Lung (tissue), 11 donors: ENCODE measurements at regions not wholly inside any gene's neighbourhood (a gene's known extent, or its start where the extent isn't known, plus 50 kb on each side); places are given as distances from the start of the nearest gene placed in this dataset.

Experiments used
- ATAC-seq: fragments of 200-7000 bp; cut with Tn5 transposase; one replicate; pipeline ENCODE4 v1.9.1; 2020; ENCODE audit warnings: moderate number of reproducible peaks; ENCODE audit not compliant: insufficient read depth, low FRiP score
- DNase-seq, 3 donors: peaks; one replicate each; pipeline ENCODE4 v3.0.0-alpha.2; 2013 to 2017
- H3K27ac ChIP-seq, 2 donors: one replicate each; pipeline ENCODE4 v1.5.1; 2013; ENCODE audit warnings: mild to moderate bottlenecking in 2 of 2, moderate library complexity in 2 of 2, control low read depth in 1 of 2, inconsistent platforms in 1 of 2, low read depth in 1 of 2, low read length in 1 of 2
- H3K27me3 ChIP-seq, 3 donors: one replicate each; pipeline ENCODE4 v1.5.1; 2013; ENCODE audit warnings: low read length in 2 of 3; ENCODE audit not compliant: control insufficient read depth in 3 of 3, insufficient read depth in 3 of 3
- H3K36me3 ChIP-seq, 4 donors: one replicate each; pipeline ENCODE4 v1.5.1; 2013; ENCODE audit warnings: low read length in 4 of 4, mild to moderate bottlenecking in 1 of 4, moderate library complexity in 1 of 4; ENCODE audit not compliant: control insufficient read depth in 4 of 4, insufficient read depth in 4 of 4
- H3K4me1 ChIP-seq, 5 donors: one replicate each; pipeline ENCODE4 v1.5.1; 2013; ENCODE audit warnings: low read length in 5 of 5, mild to moderate bottlenecking in 2 of 5, moderate library complexity in 1 of 5; ENCODE audit not compliant: control insufficient read depth in 5 of 5, insufficient read depth in 5 of 5
- H3K4me3 ChIP-seq: one replicate; pipeline ENCODE4 v1.5.1; 2013; ENCODE audit warnings: mild to moderate bottlenecking, control low read depth, moderate library complexity
- H3K9ac ChIP-seq, 2 donors: one replicate each; pipeline ENCODE4 v1.5.1; 2013; ENCODE audit warnings: low read length in 2 of 2, control low read depth in 1 of 2; ENCODE audit not compliant: insufficient read depth in 1 of 2
- H3K9me3 ChIP-seq, 4 donors: one replicate each; pipeline ENCODE4 v1.5.1; 2013; ENCODE audit warnings: low read length in 3 of 4, mild to moderate bottlenecking in 1 of 4, moderate library complexity in 1 of 4; ENCODE audit not compliant: control insufficient read depth in 4 of 4, insufficient read depth in 3 of 4
- WGBS, 2 donors: extraction: QIAGEN DNeasy Blood & Tissue Kit; methylation state at CpG; one replicate each; pipeline ENCODE4 v1.1.7; 2013; 5-methylcytosine and 5-hydroxymethylcytosine counted together
- TF ChIP-seq, protein P1 (sequence below): IDR thresholded peaks from 2 replicates; pipeline ENCODE4 v1.5.1; 2012; ENCODE audit warnings: mild to moderate bottlenecking; ENCODE audit errors: control extremely low read depth, extremely low read depth
- donor health status: control.
- donor health status: control.
- donor health status: Bipolar disorder and iron deficiency.
- donor health status: healthy.
- donor health status: DM: yes; HTN: yes; CAD: no.

DNA sequence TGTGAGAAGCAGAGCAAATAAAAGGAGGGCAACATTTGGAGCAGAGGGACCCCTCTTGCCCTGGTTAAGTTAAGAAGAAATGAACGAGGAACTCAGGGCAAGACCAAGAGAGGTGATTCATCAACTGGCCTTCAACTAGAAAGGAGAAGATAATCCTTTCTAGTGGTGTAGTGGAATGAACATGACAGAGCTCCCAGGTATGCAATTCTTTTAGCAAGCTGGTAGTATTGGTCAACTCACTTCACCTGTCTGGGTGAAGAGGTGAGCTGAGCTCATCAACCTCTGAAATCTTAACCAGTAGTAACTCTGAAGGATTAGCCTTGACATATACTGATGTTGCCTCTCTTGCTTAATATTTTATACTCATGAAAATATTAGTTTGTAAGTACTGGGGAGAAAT lies 1024.7 kb upstream of the GOT2 start:
- ATAC-seq (no peak), DNase-seq (no peak)
- TF ChIP-seq, protein P1, sequence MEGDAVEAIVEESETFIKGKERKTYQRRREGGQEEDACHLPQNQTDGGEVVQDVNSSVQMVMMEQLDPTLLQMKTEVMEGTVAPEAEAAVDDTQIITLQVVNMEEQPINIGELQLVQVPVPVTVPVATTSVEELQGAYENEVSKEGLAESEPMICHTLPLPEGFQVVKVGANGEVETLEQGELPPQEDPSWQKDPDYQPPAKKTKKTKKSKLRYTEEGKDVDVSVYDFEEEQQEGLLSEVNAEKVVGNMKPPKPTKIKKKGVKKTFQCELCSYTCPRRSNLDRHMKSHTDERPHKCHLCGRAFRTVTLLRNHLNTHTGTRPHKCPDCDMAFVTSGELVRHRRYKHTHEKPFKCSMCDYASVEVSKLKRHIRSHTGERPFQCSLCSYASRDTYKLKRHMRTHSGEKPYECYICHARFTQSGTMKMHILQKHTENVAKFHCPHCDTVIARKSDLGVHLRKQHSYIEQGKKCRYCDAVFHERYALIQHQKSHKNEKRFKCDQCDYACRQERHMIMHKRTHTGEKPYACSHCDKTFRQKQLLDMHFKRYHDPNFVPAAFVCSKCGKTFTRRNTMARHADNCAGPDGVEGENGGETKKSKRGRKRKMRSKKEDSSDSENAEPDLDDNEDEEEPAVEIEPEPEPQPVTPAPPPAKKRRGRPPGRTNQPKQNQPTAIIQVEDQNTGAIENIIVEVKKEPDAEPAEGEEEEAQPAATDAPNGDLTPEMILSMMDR, result no peak
- no peaks in the 10 kb centered on the region for H3K4me1 ChIP-seq
- H3K27ac ChIP-seq, result no peak overlapping the region
- no peaks in the 10 kb centered on the region for H3K27me3 ChIP-seq
- H3K36me3 ChIP-seq, result no peaks in the 10 kb centered on the region
- no peaks in the 10 kb centered on the region for H3K9me3 ChIP-seq
- 53 to 60% methylated on average over 1 of the region's 1 CpG for WGBS, 2 donors
- H3K4me3 ChIP-seq, result no peak overlapping the region
- H3K9ac ChIP-seq, result no peak overlapping the region

DNA sequence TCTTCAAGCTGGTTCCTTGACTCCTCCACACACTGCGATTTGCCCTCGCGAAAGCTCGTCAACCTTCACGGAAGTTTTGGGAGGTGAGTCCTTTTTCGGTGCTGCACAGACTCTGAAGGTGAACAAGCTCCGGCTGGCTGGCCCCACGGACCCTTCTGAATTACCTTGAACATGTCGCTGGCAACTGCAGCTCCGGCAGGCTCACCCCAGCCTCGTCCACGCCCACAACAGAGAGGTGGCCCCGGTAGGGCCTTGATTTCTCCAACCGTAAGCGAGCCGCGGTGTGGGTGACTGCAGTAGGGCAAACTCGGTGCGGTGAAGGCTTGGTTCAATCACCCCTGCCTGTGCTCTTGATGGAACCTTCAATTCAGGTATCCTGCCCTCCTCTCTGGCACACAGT lies 1020.7 kb upstream of the GOT2 start:
- H3K9me3 ChIP-seq, result no peaks in the 10 kb centered on the region
- H3K4me3 ChIP-seq, result no peak overlapping the region
- DNase-seq (no peak), ATAC-seq (no peak)
- H3K9ac ChIP-seq, result no peak overlapping the region
- H3K4me1 ChIP-seq, result no peaks in the 10 kb centered on the region
- no peak overlapping the region for H3K27ac ChIP-seq
- no peaks in the 10 kb centered on the region for H3K27me3 ChIP-seq
- 95 to 96% methylated on average over 19 of the region's 19 CpGs for WGBS, 2 donors
- TF ChIP-seq, protein P1, result no peak
- H3K36me3 ChIP-seq, result no peaks in the 10 kb centered on the region

DNA sequence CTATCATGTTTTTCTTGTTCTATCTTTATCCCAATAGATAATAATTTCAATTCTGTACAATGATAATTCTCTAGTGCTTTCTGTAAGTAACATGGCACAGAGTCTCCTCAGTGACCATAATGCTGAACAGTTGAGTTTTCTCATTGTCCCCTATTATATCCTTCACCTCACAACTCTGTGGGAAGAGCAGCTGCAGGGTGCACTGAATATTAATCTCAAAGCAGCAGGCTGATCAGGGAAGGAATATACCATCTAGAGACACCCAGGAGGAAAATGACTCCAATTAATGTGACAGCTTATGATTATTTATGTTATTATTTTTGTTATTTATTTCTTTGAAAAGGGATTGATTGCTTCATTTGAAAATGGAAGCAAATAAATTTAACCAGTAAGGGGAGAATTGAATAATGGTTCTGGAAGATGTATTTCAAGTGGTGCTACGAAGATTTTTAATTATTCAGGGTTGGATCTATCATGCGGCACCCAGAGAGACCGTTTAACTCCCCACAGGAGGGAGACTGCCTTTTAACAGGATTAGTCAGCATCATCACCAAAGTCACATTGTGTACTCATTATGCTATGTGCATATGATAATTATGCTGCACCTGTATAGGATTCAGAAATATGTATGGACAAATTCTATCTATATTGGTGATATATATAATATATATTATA lies 1015.7 kb upstream of the GOT2 start:
- Histone ChIP-seq H3K9me3 (no peaks in the 10 kb centered on the region), H3K27me3 (no peaks in the 10 kb centered on the region), H3K9ac (no peak overlapping the region), H3K4me3 (no peak overlapping the region), H3K36me3 (no peaks in the 10 kb centered on the region), H3K27ac (no peak overlapping the region), H3K4me1 (no peaks in the 10 kb centered on the region)
- DNase-seq, result no peak
- WGBS, 2 donors, result 82 to 86% methylated on average over 3 of the region's 3 CpGs
- ATAC-seq, result no peak
- TF ChIP-seq, protein P1, result no peak

DNA sequence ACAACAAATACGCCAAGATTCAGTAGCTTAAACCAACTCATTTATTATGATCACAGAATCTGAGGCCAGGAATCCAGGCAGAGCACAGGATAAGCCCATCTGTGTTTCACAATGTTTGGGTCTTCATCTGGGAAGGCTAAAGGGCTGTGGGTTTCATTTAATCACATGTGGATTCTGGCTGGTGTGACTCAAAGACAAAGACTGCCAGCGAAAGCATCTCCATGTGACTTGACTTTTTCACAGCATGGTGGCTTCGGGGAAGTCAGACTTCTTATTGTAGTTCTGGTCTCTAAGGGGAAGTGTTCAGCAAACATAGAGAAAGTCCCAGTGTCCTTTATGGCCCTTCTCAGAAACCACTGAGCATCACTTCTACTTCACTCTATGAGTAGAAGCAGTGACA lies 1014.4 kb upstream of the GOT2 start:
- ATAC-seq, result no peak
- H3K4me3 ChIP-seq, result no peak overlapping the region
- H3K4me1 ChIP-seq, result no peaks in the 10 kb centered on the region
- no peak overlapping the region for H3K27ac ChIP-seq
- TF ChIP-seq, protein P1, result no peak
- H3K9ac ChIP-seq, result no peak overlapping the region
- no peaks in the 10 kb centered on the region for H3K36me3 ChIP-seq
- H3K27me3 ChIP-seq, result no peaks in the 10 kb centered on the region
- DNase-seq, result no peak
- 81 to 84% methylated on average over 3 of the region's 3 CpGs for WGBS, 2 donors
- no peaks in the 10 kb centered on the region for H3K9me3 ChIP-seq
